AML-193 (cell line): ENCODE measurements at regions not wholly inside any gene's neighbourhood (a gene's known extent, or its start where the extent isn't known, plus 50 kb on each side); places are given as distances from the start of the nearest gene placed in this dataset.
"Not testable (repeated sequence)": the region's sequence is repeated elsewhere in the genome, so short reads cannot be mapped to it uniquely, and the experiment has no call there.

Experiments used
- DNase-seq, 2 experiments: peaks; one replicate each; lab custom pipeline; 2025; lab: John Stamatoyannopoulos, UW

DNA sequence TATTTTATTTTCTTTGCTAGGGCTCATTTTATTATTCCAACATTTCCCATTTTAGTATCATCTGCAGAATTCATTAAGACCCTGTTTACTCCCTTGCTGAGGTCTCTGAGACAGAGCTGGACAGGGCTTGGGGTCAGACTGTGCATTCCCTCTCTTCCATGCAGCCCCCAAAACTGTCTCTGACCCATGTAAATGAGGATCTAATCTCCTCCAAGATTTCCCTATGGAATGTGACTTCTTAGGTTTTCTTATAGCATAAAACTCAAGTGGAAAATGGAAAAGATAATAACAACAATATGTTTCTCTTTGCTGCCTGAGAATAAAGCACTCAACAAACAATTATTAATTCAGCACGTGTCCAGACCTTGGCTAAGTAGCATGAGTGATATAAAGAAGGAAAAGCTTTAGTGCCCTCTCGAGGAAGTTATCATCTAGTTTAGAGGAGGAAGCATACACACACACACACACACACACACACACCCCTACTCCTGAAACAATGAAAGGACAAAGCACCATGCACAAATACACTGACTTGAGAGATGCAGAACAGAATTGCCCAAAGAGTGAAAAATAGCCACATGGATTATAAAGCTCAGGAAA, 815.5 kb downstream of the BCKDHB start:
- DNase-seq, result no peak

GRCh38 chr6:80907831-80908230, 801.4 kb downstream of the BCKDHB start:
- DNase-seq, result no peak

GRCh38 chr6:80903711-80904110, 797.2 kb downstream of the BCKDHB start:
- no peak for DNase-seq

DNA sequence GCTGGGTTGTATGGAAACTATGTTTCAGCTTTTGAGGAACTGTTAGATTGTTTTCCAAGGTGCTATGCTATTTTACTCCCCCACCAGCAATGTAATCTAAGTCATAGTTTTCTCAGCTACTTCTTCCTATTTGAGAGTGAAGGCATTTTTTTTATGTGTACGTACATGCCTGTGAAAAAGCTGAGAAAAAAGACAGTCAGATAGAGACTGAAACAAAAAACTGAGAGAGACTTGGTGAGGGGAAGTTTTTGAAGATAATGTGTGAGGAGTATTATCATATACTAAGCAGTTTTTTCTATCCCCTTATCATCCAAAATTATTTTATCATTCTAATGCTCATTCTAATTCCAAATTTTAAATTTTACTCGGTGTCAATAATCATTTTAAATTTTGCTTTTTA, 780.0 kb downstream of the BCKDHB start:
- no peak for DNase-seq

- DNase-seq, result no peak
Observed at GRCh38 chr6:80872951-80873308, 766.5 kb downstream of the BCKDHB start.

DNA sequence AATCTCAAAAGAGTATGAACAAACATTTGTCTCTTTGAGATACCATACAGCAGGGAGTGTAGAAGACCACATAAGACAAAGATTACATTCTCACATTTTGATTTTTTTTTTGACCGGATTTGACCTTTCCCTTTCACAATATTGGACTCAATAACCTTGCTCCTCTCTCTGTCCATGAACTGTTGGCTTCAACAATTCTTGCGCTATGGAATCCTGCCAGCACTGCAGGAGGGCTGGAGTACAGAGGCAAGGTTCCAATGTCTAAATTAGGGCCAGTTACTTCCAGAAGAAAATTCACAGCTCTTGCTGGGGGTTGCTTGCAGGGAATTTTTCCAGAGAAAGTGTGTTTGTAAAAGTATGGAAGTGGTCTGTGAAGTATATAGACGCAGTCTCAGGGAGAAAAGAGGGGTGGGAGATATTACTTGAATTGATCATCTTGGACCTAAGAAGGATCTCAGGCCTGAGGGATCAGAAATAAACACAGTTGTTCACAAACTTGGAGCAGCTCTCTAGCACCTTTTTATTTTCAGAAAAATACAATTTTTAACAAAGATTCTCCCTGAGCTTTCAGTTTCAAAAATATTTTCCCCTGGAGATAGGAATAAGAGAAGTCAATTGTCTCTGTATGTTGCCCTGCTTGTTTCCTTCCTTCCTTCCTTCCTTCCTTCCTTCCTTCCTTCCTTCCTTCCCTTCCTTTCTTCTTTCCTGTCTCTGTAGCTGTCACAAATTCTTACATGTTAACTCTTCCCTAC, 765.9 kb downstream of the BCKDHB start:
- no peak for DNase-seq

GRCh38 chr6:80862756-80863155, 756.3 kb downstream of the BCKDHB start:
- DNase-seq, result no peak

DNA sequence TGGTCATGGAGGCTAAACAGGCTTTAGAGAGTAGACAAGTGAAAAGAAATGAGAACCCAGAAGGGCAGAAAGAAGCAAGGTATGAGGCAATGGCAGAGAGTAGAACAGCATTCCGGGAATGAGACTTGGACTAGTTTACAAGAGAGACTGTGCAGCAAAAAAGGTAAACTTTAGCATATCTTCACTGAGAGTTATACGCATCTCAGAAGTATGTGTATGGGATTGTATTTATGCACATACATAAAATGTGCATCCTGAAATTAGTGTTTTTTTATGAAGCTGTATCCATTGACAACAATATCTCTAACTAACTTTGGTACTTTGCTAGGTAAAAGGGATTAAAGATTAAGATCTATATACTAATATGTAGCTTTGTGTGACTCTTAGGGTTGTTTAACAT, 753.6 kb downstream of the BCKDHB start:
- DNase-seq, result no peak

DNA sequence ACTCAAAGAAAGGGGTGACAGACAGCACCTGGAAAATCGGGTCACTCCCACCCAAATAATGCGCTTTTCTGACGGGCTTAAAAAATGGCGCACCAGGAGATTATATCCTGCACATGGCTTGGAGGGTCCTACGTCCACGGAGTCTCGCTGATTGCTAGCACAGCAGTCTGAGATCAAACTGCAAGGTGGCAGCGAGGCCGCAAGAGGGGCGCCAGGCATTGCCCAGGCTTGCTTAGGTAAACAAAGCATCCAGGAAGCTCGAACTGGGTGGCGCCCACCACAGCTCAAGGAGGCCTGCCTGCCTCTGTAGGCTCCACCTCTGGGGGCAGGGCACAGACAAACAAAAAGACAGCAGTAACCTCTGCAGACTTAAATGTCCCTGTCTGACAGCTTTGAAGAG, 741.5 kb downstream of the BCKDHB start:
- not testable (repeated sequence) for DNase-seq

DNA sequence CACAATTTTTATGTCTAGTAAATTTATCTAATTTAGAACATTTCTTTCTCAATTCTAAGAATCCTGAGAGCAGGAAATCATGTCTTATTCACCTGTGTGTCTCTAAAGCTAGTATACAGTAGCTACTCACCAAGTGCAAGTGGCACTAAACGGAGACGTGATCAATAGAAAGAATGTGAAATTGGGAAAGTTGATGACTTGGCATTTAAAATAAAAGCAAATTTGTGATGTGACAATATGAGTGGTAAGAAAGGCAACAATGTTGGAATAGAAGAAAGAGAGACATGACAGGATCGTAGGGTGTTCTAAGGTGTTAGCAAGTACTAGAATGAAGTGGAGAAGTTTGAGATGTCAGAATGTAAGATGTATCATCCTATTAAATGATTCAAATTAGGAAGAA, 725.9 kb downstream of the BCKDHB start:
- DNase-seq, result no peak

GRCh38 chr6:80793411-80793810, 686.9 kb downstream of the BCKDHB start:
- no peak for DNase-seq

DNA sequence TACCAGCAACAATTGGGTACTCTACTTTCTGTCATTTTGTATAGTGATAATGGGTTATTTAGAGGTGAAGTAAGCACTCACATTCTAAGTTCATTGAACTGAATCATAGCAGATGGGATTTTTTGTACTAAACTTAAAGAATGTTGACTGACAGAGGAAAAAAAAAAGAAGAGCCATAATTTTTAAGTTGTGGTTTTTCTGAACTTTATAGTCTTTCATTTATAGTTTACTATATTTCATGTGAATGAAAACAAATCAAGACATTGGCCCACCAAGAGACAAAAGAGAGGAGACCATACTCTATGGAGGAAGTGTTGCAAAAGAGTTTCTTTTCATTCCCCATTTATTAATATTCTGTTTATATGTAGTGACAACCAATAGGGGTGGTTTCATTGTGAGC, 685.7 kb downstream of the BCKDHB start:
- no peak for DNase-seq

- DNase-seq, result no peak
Observed at GRCh38 chr6:80789912-80790570, 683.6 kb downstream of the BCKDHB start.

DNA sequence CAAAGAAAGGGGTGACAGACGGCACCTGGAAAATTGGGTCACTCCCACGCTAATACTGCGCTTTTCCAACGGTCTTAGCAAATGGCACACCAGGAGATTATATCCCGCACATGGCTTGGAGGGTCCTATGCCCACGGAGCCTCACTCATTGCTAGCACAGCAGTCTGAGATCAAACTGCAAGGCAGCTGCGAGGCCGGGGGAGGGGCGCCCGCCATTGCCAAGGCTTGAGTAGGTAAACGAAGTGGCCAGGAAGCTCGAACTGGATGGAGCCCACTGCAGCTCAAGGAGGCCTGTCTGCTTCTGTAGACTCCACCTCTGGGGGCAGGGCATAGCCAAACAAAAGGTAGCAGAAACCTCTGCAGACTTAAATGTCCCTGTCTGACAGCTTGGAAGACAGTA, 676.8 kb downstream of the BCKDHB start:
- not testable (repeated sequence) for DNase-seq

GRCh38 chr6:80771941-80772340, 665.5 kb downstream of the BCKDHB start:
- no peak for DNase-seq

GRCh38 chr6:80769106-80769505, 662.6 kb downstream of the BCKDHB start:
- no peak for DNase-seq

- DNase-seq, result no peak
Observed at GRCh38 chr6:80767808-80768207, 661.3 kb downstream of the BCKDHB start.

DNA sequence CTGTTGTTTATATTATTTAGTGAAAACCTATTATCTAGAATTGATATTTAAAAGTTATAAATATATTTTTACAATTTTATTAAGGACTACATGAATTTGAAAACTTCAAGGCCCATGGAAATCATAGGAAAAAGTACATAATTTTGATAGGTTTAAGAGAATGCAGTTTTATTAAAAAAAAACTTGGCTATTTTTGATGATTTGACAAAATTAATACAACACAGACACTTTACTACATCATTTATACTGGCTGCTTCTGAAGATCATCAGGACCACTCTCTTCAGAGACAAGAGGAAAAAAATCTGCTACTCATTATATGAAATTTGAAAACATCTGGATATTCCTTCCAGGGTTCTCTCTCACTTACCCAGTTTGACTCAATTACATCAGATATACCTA, 637.7 kb downstream of the BCKDHB start:
- no peak for DNase-seq

- DNase-seq, result peak; percentile 32 to 38
Observed at GRCh38 chr6:80742481-80742880, 636.0 kb downstream of the BCKDHB start.

DNA sequence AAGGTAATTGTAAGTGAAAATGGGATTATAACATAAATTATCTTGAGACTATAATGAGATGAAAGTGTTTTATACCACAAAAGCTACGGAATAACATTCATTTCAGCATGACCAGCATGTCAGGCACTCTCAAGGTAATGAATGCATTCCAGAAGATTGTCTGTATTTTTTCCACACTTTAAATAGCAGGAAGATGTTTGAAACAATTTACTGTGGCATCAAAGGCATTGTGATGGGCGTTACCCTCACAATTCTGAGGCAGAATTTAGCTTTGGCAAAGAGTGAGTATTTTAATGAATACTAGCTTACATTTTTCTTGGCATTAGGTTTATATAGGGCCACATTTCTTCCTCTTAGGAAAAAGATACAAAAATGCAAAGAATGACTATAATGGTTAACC, 627.2 kb downstream of the BCKDHB start:
- DNase-seq, result no peak

DNA sequence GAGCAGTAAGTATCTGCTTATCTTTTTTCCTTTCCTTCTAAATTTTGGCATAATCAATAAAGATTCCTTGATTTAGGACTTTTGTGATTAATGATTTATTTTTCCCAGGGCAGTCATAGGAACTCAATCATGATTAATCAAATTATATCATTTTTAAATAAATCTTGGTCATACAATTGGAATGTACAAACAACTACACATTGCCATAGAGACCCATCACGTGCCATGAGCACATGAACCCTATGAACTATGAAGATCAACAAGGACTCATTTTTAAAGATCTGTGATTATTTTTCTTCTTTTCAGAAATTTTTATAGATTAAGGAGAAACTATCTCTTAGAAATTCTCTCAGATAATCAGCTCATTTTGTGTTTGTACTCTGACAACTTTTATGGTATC, 622.4 kb downstream of the BCKDHB start:
- DNase-seq, result no peak

- DNase-seq, result no peak
Observed at GRCh38 chr6:80728101-80728750, 621.8 kb downstream of the BCKDHB start.
